ENCODE measurements at regions not wholly inside any gene's neighbourhood (a gene's known extent, or its start where the extent isn't known, plus 50 kb on each side); places are given as distances from the start of the nearest gene placed in this dataset.

DNA sequence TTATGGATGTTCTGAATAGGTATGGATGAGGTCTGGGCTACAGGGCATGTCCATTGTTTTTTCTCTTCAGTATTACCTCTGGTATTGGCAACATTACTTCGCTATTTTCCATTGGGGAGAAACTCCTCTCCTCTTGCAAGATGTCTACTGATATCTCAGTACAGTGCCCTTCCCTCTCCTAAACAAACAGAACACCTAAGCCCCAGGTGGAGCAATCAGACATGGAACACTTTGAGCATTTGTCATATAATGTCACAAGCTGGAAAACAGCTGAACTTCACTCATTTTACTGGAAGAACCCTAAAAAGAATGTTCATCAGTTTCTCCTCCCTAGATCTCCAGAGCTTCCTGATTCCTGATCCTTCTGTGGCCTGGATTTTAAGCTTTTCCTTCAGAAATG is 339.8 kb downstream of the FRK start:
- Mint-ChIP-seq H3K4me3 (ENCODE audit: low read depth, unreplicated experiment) (no peak overlapping the region), H3K9me3 (ENCODE audit: low read depth, unreplicated experiment) (no peaks in the 10 kb centered on the region), H3K27ac (ENCODE audit: unreplicated experiment) (no peak overlapping the region), H3K4me1 (ENCODE audit: low read depth, unreplicated experiment) (no peaks in the 10 kb centered on the region), H3K27me3 (ENCODE audit: unreplicated experiment) (peaks cover 9% of the 10 kb centered on the region), H3K36me3 (ENCODE audit: insufficient read depth, unreplicated experiment) (no peaks in the 10 kb centered on the region)
- BruUV-seq (replicated peaks), result no TSS peak
- CTCF ChIA-PET, result no interaction called here
- no peak for DNase-seq
- intact Hi-C loops (cut with micrococcal nuclease; ENCODE audit: unreplicated experiment), result no loop called here
- TF ChIP-seq, protein P1, sequence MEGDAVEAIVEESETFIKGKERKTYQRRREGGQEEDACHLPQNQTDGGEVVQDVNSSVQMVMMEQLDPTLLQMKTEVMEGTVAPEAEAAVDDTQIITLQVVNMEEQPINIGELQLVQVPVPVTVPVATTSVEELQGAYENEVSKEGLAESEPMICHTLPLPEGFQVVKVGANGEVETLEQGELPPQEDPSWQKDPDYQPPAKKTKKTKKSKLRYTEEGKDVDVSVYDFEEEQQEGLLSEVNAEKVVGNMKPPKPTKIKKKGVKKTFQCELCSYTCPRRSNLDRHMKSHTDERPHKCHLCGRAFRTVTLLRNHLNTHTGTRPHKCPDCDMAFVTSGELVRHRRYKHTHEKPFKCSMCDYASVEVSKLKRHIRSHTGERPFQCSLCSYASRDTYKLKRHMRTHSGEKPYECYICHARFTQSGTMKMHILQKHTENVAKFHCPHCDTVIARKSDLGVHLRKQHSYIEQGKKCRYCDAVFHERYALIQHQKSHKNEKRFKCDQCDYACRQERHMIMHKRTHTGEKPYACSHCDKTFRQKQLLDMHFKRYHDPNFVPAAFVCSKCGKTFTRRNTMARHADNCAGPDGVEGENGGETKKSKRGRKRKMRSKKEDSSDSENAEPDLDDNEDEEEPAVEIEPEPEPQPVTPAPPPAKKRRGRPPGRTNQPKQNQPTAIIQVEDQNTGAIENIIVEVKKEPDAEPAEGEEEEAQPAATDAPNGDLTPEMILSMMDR (IDR thresholded peaks at IDR 0.05; ENCODE audit: unreplicated experiment), result no peak

DNA sequence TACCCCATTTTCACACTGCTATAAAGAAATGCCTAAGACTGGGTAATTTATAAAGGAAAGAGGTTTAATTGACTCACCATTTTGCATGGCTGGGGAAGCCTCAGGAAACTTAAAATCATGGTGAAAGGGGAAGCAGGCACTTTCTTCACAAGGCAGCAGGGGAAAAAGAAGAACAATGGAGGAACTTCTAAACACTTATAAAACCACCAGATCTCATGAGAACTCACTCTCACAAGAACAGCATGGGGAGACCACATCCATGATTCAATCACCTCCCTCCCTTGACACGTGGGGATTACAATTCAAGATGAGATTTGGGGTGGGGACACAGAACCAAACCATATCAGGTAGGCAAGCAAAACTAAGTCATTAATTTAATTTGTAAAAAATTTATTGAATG is 343.2 kb downstream of the FRK start:
- CTCF ChIA-PET, result no interaction called here

DNA sequence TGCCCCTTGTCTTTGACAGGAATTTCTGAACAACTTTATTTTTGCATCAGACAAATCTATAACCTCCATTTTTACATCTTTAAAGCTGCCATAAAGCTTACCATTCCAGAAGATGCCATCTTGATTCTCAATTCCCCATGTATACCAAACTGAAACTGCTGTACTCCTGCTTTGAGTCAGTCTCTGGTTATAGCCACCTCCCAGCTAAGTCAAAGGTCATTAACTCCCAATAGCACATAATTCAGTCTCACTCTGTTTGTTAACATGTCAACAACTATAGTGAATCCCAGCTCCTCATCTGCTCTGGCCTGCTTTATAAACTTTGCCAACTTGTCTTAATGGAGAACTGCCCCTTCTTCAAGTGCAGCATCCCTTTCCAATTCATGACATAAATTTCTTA is 343.6 kb downstream of the FRK start:
- H3K4me1 Mint-ChIP-seq (ENCODE audit: low read depth, unreplicated experiment), result no peaks in the 10 kb centered on the region
- H3K4me3 Mint-ChIP-seq (ENCODE audit: low read depth, unreplicated experiment), result no peak overlapping the region
- no peaks in the 10 kb centered on the region for H3K36me3 Mint-ChIP-seq (ENCODE audit: insufficient read depth, unreplicated experiment)
- no peak for DNase-seq
- H3K9me3 Mint-ChIP-seq (ENCODE audit: low read depth, unreplicated experiment), result no peaks in the 10 kb centered on the region
- peaks cover 9% of the 10 kb centered on the region for H3K27me3 Mint-ChIP-seq (ENCODE audit: unreplicated experiment)
- no TSS peak for BruUV-seq (replicated peaks)
- intact Hi-C loops (cut with micrococcal nuclease; ENCODE audit: unreplicated experiment), result no loop called here
- CTCF ChIA-PET, result interaction anchor here (0.6 kb wide), 2 partner anchors 854 to 1070 kb away, joined by 3 to 6 read pairs; no protein-coding TSS in a partner anchor
- no peak overlapping the region for H3K27ac Mint-ChIP-seq (ENCODE audit: unreplicated experiment)
- TF ChIP-seq, protein P1 (IDR thresholded peaks at IDR 0.05; ENCODE audit: unreplicated experiment), result no peak

More for the DNA sequence above, 343.2 kb downstream of the FRK start:
- no peaks in the 10 kb centered on the region for H3K36me3 Mint-ChIP-seq (ENCODE audit: insufficient read depth, unreplicated experiment)
- no peak for DNase-seq
- H3K4me1 Mint-ChIP-seq (ENCODE audit: low read depth, unreplicated experiment), result no peaks in the 10 kb centered on the region
- BruUV-seq (replicated peaks), result no TSS peak
- intact Hi-C loops (cut with micrococcal nuclease; ENCODE audit: unreplicated experiment), result no loop called here
- H3K9me3 Mint-ChIP-seq (ENCODE audit: low read depth, unreplicated experiment), result no peaks in the 10 kb centered on the region
- no peak overlapping the region for H3K4me3 Mint-ChIP-seq (ENCODE audit: low read depth, unreplicated experiment)
- TF ChIP-seq, protein P1 (IDR thresholded peaks at IDR 0.05; ENCODE audit: unreplicated experiment), result no peak
- H3K27ac Mint-ChIP-seq (ENCODE audit: unreplicated experiment), result no peak overlapping the region
- H3K27me3 Mint-ChIP-seq (ENCODE audit: unreplicated experiment), result peaks cover 9% of the 10 kb centered on the region

DNA sequence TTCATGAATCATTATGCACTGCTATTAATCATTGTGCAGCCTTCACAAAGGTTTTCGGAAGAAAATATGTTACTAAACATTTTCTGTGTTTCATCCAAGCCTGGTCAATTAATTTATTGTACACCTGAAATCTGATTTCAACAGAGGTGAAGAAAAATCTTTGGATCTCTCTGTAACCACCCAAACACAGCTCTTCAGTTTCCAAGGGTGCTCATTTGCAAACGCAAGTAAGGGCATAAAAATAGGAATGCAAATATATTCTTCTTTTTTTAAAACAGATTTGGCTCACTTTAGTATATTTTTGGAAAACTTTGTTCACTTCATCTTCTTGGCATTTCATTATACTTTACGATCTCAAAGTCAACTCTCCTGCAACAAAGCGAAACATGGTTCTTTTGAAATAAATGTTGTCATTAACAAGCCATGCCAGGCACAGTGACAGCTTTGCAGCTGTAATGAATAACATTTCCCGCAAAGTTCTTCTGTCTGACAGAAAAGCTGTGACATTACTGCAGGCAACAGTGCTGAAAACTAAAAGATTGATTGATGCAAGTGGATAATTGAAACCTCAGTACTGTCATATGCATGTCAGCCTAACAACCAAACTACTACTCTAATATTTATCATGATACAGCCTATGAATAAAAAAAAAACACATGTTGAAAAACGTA is 348.3 kb downstream of the FRK start:
- Mint-ChIP-seq H3K27me3 (ENCODE audit: unreplicated experiment) (no peaks in the 10 kb centered on the region), H3K4me3 (ENCODE audit: low read depth, unreplicated experiment) (no peak overlapping the region), H3K36me3 (ENCODE audit: insufficient read depth, unreplicated experiment) (no peaks in the 10 kb centered on the region), H3K9me3 (ENCODE audit: low read depth, unreplicated experiment) (no peaks in the 10 kb centered on the region), H3K4me1 (ENCODE audit: low read depth, unreplicated experiment) (no peaks in the 10 kb centered on the region), H3K27ac (ENCODE audit: unreplicated experiment) (no peak overlapping the region)
- intact Hi-C loops (cut with micrococcal nuclease; ENCODE audit: unreplicated experiment), result no loop called here
- BruUV-seq (replicated peaks), result no TSS peak
- no peak for DNase-seq
- TF ChIP-seq, protein P1 (IDR thresholded peaks at IDR 0.05; ENCODE audit: unreplicated experiment), result no peak
- CTCF ChIA-PET, result no interaction called here

Measured in Calu3 (cell line).